ENCODE measurements at regions not wholly inside any gene's neighbourhood (a gene's known extent, or its start where the extent isn't known, plus 50 kb on each side); places are given as distances from the start of the nearest gene placed in this dataset.
"Not testable (repeated sequence)": the region's sequence is repeated elsewhere in the genome, so short reads cannot be mapped to it uniquely, and the experiment has no call there.

DNA sequence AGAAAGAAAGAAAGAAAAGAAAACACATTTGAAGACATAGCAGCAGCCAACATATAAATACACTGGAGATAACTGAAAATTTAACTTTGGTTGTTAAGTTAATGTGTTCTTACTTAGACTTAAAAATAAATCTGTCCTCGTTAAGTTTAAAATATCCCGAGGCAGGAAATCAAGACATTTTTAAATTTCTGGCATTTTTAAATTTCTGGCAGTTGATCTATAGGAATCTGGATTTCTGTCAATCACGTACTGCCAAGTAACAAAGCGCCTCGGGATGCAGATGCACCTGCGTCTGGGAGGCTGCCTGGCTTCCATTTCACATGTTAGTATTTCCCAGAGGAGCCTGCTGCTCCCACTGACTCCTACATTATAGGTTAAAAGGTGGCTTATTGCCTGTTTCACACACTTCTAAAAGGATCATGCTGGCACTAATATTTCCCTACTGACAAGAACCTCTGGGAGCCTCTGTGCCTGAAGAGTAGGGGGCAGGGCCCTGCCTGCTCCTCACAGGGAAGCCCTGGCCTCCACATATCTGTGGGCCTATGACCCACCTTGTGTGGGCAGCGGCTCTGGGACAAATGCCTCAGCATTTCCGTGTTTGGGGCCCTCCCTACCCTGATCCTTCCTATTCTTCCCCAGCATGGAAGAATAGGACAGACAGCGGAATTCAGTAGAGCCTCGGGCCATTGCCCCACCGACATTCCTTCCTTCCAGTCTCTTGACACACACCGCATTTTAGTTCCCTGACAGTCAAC lies 62.8 kb upstream of the ATP12A start:
- intact Hi-C loops (cut with DNase I) = no loop called here
- no peak for DNase-seq (ENCODE audit: low spot score in 2 of 2)
- H3K4me1 ChIP-seq = no peaks in the 10 kb centered on the region
- TF ChIP-seq, protein P1, sequence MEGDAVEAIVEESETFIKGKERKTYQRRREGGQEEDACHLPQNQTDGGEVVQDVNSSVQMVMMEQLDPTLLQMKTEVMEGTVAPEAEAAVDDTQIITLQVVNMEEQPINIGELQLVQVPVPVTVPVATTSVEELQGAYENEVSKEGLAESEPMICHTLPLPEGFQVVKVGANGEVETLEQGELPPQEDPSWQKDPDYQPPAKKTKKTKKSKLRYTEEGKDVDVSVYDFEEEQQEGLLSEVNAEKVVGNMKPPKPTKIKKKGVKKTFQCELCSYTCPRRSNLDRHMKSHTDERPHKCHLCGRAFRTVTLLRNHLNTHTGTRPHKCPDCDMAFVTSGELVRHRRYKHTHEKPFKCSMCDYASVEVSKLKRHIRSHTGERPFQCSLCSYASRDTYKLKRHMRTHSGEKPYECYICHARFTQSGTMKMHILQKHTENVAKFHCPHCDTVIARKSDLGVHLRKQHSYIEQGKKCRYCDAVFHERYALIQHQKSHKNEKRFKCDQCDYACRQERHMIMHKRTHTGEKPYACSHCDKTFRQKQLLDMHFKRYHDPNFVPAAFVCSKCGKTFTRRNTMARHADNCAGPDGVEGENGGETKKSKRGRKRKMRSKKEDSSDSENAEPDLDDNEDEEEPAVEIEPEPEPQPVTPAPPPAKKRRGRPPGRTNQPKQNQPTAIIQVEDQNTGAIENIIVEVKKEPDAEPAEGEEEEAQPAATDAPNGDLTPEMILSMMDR (IDR thresholded peaks at IDR 0.05) = no peak
- no peaks in the 10 kb centered on the region for H3K27me3 ChIP-seq
- H3K36me3 ChIP-seq = no peaks in the 10 kb centered on the region
- no peak overlapping the region for H3K27ac ChIP-seq
- H3K4me3 ChIP-seq = no peak overlapping the region
- no peaks in the 10 kb centered on the region for H3K9me3 ChIP-seq

DNA sequence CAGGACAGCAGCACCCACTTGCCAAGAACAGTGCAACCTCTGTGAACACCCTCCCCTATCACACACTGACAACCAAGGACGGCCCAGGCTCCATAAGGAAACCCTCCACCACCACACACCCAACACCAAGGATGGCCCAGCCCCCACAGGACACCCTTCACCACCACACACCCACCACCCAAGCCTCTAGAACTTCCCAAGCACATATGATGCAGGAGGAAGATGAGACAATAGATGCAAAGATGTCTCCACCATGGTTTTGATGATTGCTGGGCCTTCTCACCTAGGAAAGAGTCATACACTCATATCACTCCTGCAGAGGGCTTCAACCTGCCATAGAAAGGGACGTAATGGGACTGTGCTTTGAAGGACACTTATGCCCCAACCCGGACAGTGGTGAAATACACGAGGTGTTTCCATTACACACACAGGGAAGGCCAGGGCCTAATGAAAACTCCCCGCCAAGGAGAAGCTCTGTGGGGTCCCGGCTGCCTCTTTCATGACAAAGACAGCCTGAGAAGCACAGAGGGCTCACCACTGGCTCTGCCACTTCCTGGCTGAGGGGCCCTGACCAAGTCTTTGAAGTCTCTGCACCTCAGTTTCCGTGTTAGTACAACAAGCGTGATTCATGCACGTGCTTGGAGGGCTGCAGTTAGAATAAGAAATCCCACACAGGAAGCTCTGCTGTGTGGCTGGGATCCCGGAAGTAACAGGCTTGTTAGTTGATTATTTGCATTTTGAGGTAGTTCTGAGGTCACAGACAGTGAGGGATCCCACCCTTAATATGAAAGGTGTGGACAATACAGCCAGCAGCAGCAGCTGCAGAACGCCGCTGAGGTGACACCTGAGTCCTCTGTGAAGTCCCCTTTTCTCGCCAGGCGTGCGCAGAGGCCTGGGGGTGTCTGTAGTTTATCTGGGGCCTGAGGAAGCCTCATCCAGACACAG lies 61.9 kb upstream of the ATP12A start:
- no peak overlapping the region for H3K4me3 ChIP-seq
- H3K4me1 ChIP-seq = no peaks in the 10 kb centered on the region
- DNase-seq (ENCODE audit: low spot score in 2 of 2) = peak in 1 of 2 donors; percentile 19
- H3K9me3 ChIP-seq = no peaks in the 10 kb centered on the region
- no peaks in the 10 kb centered on the region for H3K27me3 ChIP-seq
- H3K27ac ChIP-seq = no peak overlapping the region
- H3K36me3 ChIP-seq = no peaks in the 10 kb centered on the region
- intact Hi-C loops (cut with DNase I) = no loop called here
- TF ChIP-seq, protein P1 (IDR thresholded peaks at IDR 0.05) = no peak

DNA sequence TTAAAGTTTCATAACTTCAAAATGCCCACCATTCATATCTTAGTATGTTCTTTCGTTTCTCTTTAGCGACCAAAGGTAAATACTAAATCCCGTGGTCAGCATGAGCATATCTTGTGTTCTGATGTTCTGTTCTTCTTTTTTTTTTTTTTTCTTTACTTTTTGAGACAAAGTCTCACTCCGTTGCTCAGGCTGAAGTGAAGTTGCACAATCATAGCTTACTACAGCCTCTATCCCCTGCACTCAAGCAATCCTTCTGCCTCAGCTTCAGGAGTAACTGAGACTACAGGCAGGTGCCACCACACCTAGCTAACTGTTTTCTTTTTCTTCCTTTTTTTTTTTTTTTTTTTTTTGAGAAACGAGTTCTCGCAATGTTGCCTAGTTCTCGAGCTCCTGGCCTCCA lies 60.9 kb upstream of the ATP12A start:
- TF ChIP-seq, protein P1 (IDR thresholded peaks at IDR 0.05) = no peak
- no peaks in the 10 kb centered on the region for H3K4me1 ChIP-seq
- no peak overlapping the region for H3K4me3 ChIP-seq
- no peaks in the 10 kb centered on the region for H3K27me3 ChIP-seq
- no peak overlapping the region for H3K27ac ChIP-seq
- DNase-seq (ENCODE audit: low spot score in 2 of 2) = no peak
- no peaks in the 10 kb centered on the region for H3K36me3 ChIP-seq
- no peaks in the 10 kb centered on the region for H3K9me3 ChIP-seq
- intact Hi-C loops (cut with DNase I) = no loop called here

DNA sequence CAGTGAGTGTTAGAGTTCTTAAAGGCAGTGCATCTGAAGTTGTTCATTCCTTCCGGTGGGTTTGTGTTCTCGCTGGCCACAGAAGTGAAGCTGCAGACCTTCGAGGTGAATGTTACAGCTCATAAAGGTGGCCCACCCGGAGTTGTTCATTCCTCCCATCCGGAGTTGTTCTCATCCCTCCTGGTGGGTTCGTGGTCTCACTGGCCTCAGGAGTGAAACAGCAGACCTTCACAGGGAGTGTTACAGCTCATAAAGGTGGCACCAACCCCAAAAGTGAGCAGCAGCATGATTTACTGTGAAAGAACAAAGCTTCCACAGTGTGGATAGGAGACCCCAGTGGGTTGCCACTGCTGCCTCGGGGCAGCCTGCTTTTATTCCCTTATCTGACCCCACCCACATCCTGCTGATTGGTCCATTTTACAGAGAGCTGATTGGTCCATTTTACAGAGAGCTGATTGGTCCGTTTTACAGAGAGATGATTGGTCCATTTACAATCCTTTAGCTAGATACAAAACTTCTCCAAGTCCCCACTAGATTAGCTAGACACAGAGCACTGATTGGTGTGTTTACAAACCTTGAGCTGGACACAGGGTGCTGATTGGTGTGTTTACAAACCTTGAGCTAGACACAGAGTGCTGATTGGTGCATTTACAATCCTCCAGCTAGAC lies 57.6 kb upstream of the ATP12A start:
- H3K36me3 ChIP-seq; H3K9me3 ChIP-seq; H3K27me3 ChIP-seq; H3K27ac ChIP-seq; H3K4me1 ChIP-seq; intact Hi-C loops (cut with DNase I); DNase-seq (ENCODE audit: low spot score in 2 of 2); H3K4me3 ChIP-seq: not testable (repeated sequence)

DNA sequence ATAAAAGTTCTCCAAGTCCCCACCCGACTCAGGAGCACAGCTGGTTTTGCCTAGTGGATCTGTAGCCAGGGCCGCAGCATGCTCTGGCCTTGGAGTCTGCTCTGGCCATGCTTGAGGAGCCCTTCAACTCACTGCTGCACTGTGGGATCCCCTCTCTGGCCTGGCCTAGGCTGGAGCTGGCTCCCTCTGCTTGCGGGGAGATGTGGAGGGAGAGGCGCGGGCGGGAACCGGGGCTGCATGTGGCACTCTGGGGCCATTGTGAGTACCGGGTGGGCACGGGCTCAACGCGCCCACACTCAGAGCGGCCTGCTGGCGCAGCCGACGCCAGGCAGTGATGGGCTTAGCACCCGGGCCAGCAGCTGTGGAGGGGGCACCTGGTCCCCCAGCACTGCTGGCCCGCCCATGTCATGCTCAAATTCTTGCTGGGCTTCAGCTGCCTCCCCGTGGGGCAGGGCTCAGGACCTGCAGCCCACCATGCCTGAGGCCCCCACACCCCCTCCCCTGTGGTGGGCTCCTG lies 57.0 kb upstream of the ATP12A start:
- DNase-seq (ENCODE audit: low spot score in 2 of 2) = no peak

More for the DNA sequence above, 57.0 kb upstream of the ATP12A start:
- no peak overlapping the region for H3K4me3 ChIP-seq
- no peak overlapping the region for H3K27ac ChIP-seq
- TF ChIP-seq, protein P1 (IDR thresholded peaks at IDR 0.05) = no peak
- H3K9me3 ChIP-seq = no peaks in the 10 kb centered on the region
- no peaks in the 10 kb centered on the region for H3K36me3 ChIP-seq
- H3K27me3 ChIP-seq = no peaks in the 10 kb centered on the region
- intact Hi-C loops (cut with DNase I) = no loop called here
- H3K4me1 ChIP-seq = no peaks in the 10 kb centered on the region
